NCI-H510A (cell line): ENCODE measurements at regions not wholly inside any gene's neighbourhood (a gene's known extent, or its start where the extent isn't known, plus 50 kb on each side); places are given as distances from the start of the nearest gene placed in this dataset.

Experiments
- DNase-seq: peaks from one replicate; lab custom pipeline; 2025; lab: John Stamatoyannopoulos, UW

- DNase-seq = no peak
These were observed 488.1 kb upstream of the PRMT6 start for GRCh38 chr1:106568201-106568974.

- no peak for DNase-seq
These were observed 485.4 kb upstream of the PRMT6 start for GRCh38 chr1:106571109-106571508.

GRCh38 chr1:106584107-106584506 is 472.4 kb upstream of the PRMT6 start:
- no peak for DNase-seq

- DNase-seq = no peak
These were observed 471.8 kb upstream of the PRMT6 start for GRCh38 chr1:106584676-106585075.

GRCh38 chr1:106600626-106601025 is 455.8 kb upstream of the PRMT6 start:
- DNase-seq = no peak

- no peak for DNase-seq
These were observed 452.9 kb upstream of the PRMT6 start for GRCh38 chr1:106603616-106604015.

- no peak for DNase-seq
These were observed 447.6 kb upstream of the PRMT6 start for GRCh38 chr1:106608841-106609240.

GRCh38 chr1:106613068-106613467 is 443.4 kb upstream of the PRMT6 start:
- DNase-seq = no peak

GRCh38 chr1:106613861-106614260 is 442.6 kb upstream of the PRMT6 start:
- no peak for DNase-seq

GRCh38 chr1:106615473-106615872 is 441.0 kb upstream of the PRMT6 start:
- no peak for DNase-seq

GRCh38 chr1:106619080-106619826 is 437.2 kb upstream of the PRMT6 start:
- no peak for DNase-seq

- no peak for DNase-seq
These were observed 436.7 kb upstream of the PRMT6 start for GRCh38 chr1:106619827-106620134.

GRCh38 chr1:106620521-106620954 is 435.9 kb upstream of the PRMT6 start:
- no peak for DNase-seq

GRCh38 chr1:106621853-106622252 is 434.6 kb upstream of the PRMT6 start:
- no peak for DNase-seq

GRCh38 chr1:106637566-106637965 is 418.9 kb upstream of the PRMT6 start:
- no peak for DNase-seq

GRCh38 chr1:106646261-106646784 is 410.2 kb upstream of the PRMT6 start:
- DNase-seq = no peak

- DNase-seq = no peak
These were observed 409.7 kb upstream of the PRMT6 start for GRCh38 chr1:106646816-106647215.

GRCh38 chr1:106651028-106651762 is 405.3 kb upstream of the PRMT6 start:
- DNase-seq = no peak

GRCh38 chr1:106659490-106660244 is 396.8 kb upstream of the PRMT6 start:
- DNase-seq = no peak

- DNase-seq = no peak
These were observed 380.9 kb upstream of the PRMT6 start for GRCh38 chr1:106675558-106675957.

- no peak for DNase-seq
These were observed 380.5 kb upstream of the PRMT6 start for GRCh38 chr1:106676021-106676420.

- no peak for DNase-seq
These were observed 379.3 kb upstream of the PRMT6 start for GRCh38 chr1:106677181-106677580.
